Retinal pigment epithelial cell (primary cell): ENCODE measurements at regions not wholly inside any gene's neighbourhood (a gene's known extent, or its start where the extent isn't known, plus 50 kb on each side); places are given as distances from the start of the nearest gene placed in this dataset.

ENCODE experiments used
- DNase-seq: peaks from one replicate; pipeline ENCODE4 v3.0.0-alpha.2; 2010; ENCODE audit warnings: low read depth
- H3K4me3 ChIP-seq: 2 replicates; pipeline ENCODE4 v1.5.1; 2011; ENCODE audit warnings: mild to moderate bottlenecking, low read length, control low read depth, moderate library complexity
- CTCF ChIP-seq: conservative IDR thresholded peaks from 2 replicates; pipeline ENCODE4 v1.5.1; 2011; ENCODE audit warnings: low read depth, low read length, control low read depth, inconsistent platforms

- DNase-seq, result no peak
- H3K4me3 ChIP-seq, result no peak overlapping the region
- no peak for TF ChIP-seq CTCF
Observed at GRCh38 chr10:2188371-2188770, 451.0 kb upstream of the ADARB2 start.

GRCh38 chr10:2173327-2173726 lies 436.0 kb upstream of the ADARB2 start:
- H3K4me3 ChIP-seq, result no peak overlapping the region
- no peak for DNase-seq
- no peak for TF ChIP-seq CTCF

GRCh38 chr10:2165771-2166460 lies 428.6 kb upstream of the ADARB2 start:
- no peak for DNase-seq
- no peak overlapping the region for H3K4me3 ChIP-seq
- TF ChIP-seq CTCF, result no peak

- no peak for TF ChIP-seq CTCF
- no peak for DNase-seq
- H3K4me3 ChIP-seq, result no peak overlapping the region
Observed at GRCh38 chr10:2150288-2150687, 413.0 kb upstream of the ADARB2 start.

GRCh38 chr10:2145926-2146478 lies 408.7 kb upstream of the ADARB2 start:
- TF ChIP-seq CTCF, result no peak
- DNase-seq, result no peak
- no peak overlapping the region for H3K4me3 ChIP-seq

- no peak overlapping the region for H3K4me3 ChIP-seq
- no peak for TF ChIP-seq CTCF
- no peak for DNase-seq
Observed at GRCh38 chr10:2145491-2145890, 408.2 kb upstream of the ADARB2 start.

GRCh38 chr10:2144584-2144983 lies 407.3 kb upstream of the ADARB2 start:
- H3K4me3 ChIP-seq, result no peak overlapping the region
- no peak for TF ChIP-seq CTCF
- no peak for DNase-seq
